SK-N-SH (cell line): ENCODE measurements at regions not wholly inside any gene's neighbourhood (a gene's known extent, or its start where the extent isn't known, plus 50 kb on each side); places are given as distances from the start of the nearest gene placed in this dataset.

Experiments used
- CTCF ChIA-PET: fragments of 300-600, 350-600 bp; formaldehyde crosslinking; extraction: SDS; loops from one replicate; lab custom pipeline; 2021; lab: Yijun Ruan, JAX
- POLR2A ChIA-PET: fragments of 350-600 bp; sonication (Branson Sonifier 250); formaldehyde crosslinking; extraction: SDS; loops from one replicate; lab custom pipeline; 2020; ENCODE audit warnings: antibody characterized with exemption, inconsistent platforms; lab: Yijun Ruan, JAX
- DNase-seq: peaks from one replicate; pipeline ENCODE4 v3.0.0; 2012
- H2AFZ ChIP-seq: fragments of 200-600 bp; sonication (generic); 2 replicates; pipeline ENCODE4 v1.8.1; 2016; ENCODE audit warnings: antibody characterized with exemption, mild to moderate bottlenecking, low read depth
- H3F3A ChIP-seq: fragments of 200-600 bp; sonication (generic); replicated peaks from 2 replicates; pipeline ENCODE3; 2016; ENCODE audit warnings: antibody characterized with exemption, mild to moderate bottlenecking; ENCODE audit not compliant: insufficient read depth
- H3K27ac ChIP-seq, 2 experiments: fragments of 200-500 bp in 1 of 2; fragments of 200-600 bp in 1 of 2; sonication (Bioruptor generic) in 1 of 2; sonication (generic), shearing (Covaris generic) in 1 of 2; 2 replicates each; pipeline versions ENCODE4 v1.5.1 to v1.6.1; 2014 to 2016; ENCODE audit warnings: low read depth in 2 of 2, inconsistent platforms in 1 of 2, low read length in 1 of 2, mild to moderate bottlenecking in 1 of 2, mixed read lengths in 1 of 2
- H3K27me3 ChIP-seq: fragments of 200-600 bp; sonication (generic), shearing (Covaris generic); 2 replicates; pipeline ENCODE4 v1.6.1; 2016; ENCODE audit warnings: mixed run types; ENCODE audit not compliant: insufficient read depth
- H3K36me3 ChIP-seq, 2 experiments: fragments of 200-500 bp in 1 of 2; fragments of 200-600 bp in 1 of 2; sonication (Bioruptor generic) in 1 of 2; sonication (generic) in 1 of 2; replicated peaks in 1 of 2; 2 replicates each; pipeline versions ENCODE3 to v1.5.1; 2014 to 2016; ENCODE audit warnings: low read length in 1 of 2, mild to moderate bottlenecking in 1 of 2; ENCODE audit not compliant: insufficient read depth in 2 of 2, control insufficient read depth in 1 of 2
- H3K4me1 ChIP-seq, 2 experiments: fragments of 200-500 bp in 1 of 2; fragments of 200-600 bp in 1 of 2; sonication (Bioruptor generic) in 1 of 2; sonication (generic), shearing (Covaris generic) in 1 of 2; 2 replicates each; pipeline versions ENCODE4 v1.5.1 to v1.6.1; 2014 to 2016; ENCODE audit warnings: low read depth in 1 of 2, low read length in 1 of 2, mixed run types in 1 of 2; ENCODE audit not compliant: insufficient read depth in 2 of 2, control insufficient read depth in 1 of 2
- H3K4me2 ChIP-seq: fragments of 200-600 bp; sonication (generic), shearing (Covaris generic); 2 replicates; pipeline ENCODE4 v1.6.1; 2017; ENCODE audit warnings: mixed run types
- H3K4me3 ChIP-seq, 2 experiments: fragments of 200-500 bp in 1 of 2; fragments of 200-600 bp in 1 of 2; sonication (Bioruptor generic) in 1 of 2; sonication (generic), shearing (Covaris generic) in 1 of 2; 2 replicates each; pipeline versions ENCODE4 v1.5.1 to v1.8.1; 2014 to 2016; ENCODE audit warnings: low read depth in 2 of 2, inconsistent platforms in 1 of 2, low read length in 1 of 2, mild to moderate bottlenecking in 1 of 2, mixed read lengths in 1 of 2, moderate library complexity in 1 of 2
- H3K79me2 ChIP-seq: fragments of 200-600 bp; sonication (generic); 2 replicates; pipeline ENCODE4 v1.8.1; 2017; ENCODE audit warnings: mild to moderate bottlenecking; ENCODE audit not compliant: insufficient read depth
- H3K9ac ChIP-seq: fragments of 200-600 bp; sonication (generic); 2 replicates; pipeline ENCODE4 v1.6.1; 2017; ENCODE audit warnings: mixed run types
- H3K9me2 ChIP-seq: fragments of 200-600 bp; sonication (generic); 2 replicates; pipeline ENCODE4 v1.6.1; 2017; ENCODE audit warnings: mixed run types
- H3K9me3 ChIP-seq: fragments of 200-600 bp; sonication (generic); 2 replicates; pipeline ENCODE4 v1.6.1; 2017; ENCODE audit warnings: mixed run types, mild to moderate bottlenecking, moderate library complexity
- H4K20me1 ChIP-seq: fragments of 200-600 bp; sonication (generic); 2 replicates; pipeline ENCODE4 v1.6.1; 2017; ENCODE audit warnings: mild to moderate bottlenecking, mixed run types; ENCODE audit not compliant: insufficient read depth
- EP300 ChIP-seq, 2 experiments: IDR thresholded peaks; 2 replicates each; pipeline versions ENCODE4 v1.4.0 to v1.6.1; 2012; ENCODE audit warnings: borderline replicate concordance in 1 of 2, low read depth in 1 of 2, low read length in 1 of 2
- FOSL2 ChIP-seq: IDR thresholded peaks from 2 replicates; pipeline ENCODE4 v1.4.0; 2012; ENCODE audit warnings: low read depth, mild to moderate bottlenecking, moderate library complexity, borderline replicate concordance
- FOXJ3 ChIP-seq: sonication (generic); formaldehyde crosslinking; IDR thresholded peaks from 2 replicates; pipeline ENCODE4 v1.5.1; 2020; ENCODE audit warnings: mild to moderate bottlenecking, missing genetic modification reagents
- FOXM1 ChIP-seq: IDR thresholded peaks from 2 replicates; pipeline ENCODE4 v1.4.0; 2012; ENCODE audit warnings: low read depth, mild to moderate bottlenecking
- GABPA ChIP-seq: IDR thresholded peaks from 2 replicates; pipeline ENCODE4 v1.4.0; 2012; ENCODE audit warnings: low read depth, mild to moderate bottlenecking
- GATA2 ChIP-seq: sonication (generic); formaldehyde crosslinking; IDR thresholded peaks from 2 replicates; pipeline ENCODE4 v1.5.0; 2020; ENCODE audit warnings: mild to moderate bottlenecking, missing genetic modification reagents
- JUND ChIP-seq: IDR thresholded peaks from 2 replicates; pipeline ENCODE4 v1.4.0; 2012
- NRF1 ChIP-seq: IDR thresholded peaks from 2 replicates; pipeline ENCODE4 v1.6.1; 2012; ENCODE audit warnings: low read depth, mild to moderate bottlenecking, low read length
- RAD21 ChIP-seq: IDR thresholded peaks from 2 replicates; pipeline ENCODE4 v1.6.1; 2012; ENCODE audit warnings: mild to moderate bottlenecking, low read length
- RFX5 ChIP-seq: IDR thresholded peaks from 2 replicates; pipeline ENCODE4 v1.6.1; 2012; ENCODE audit warnings: mild to moderate bottlenecking, improper control_type of control experiment, low read length
- RXRA ChIP-seq: IDR thresholded peaks from 2 replicates; pipeline ENCODE4 v1.4.0; 2012; ENCODE audit warnings: low read depth, mild to moderate bottlenecking, borderline replicate concordance
- TEAD4 ChIP-seq: IDR thresholded peaks from 2 replicates; pipeline ENCODE4 v1.4.0; 2012; ENCODE audit warnings: mild to moderate bottlenecking, borderline replicate concordance; ENCODE audit not compliant: insufficient read depth
- WGBS: methylation state at CpG from one replicate; pipeline ENCODE4 v1.1.6; 2017; ENCODE audit warnings: low lambda C conversion rate; 5-methylcytosine and 5-hydroxymethylcytosine counted together
- TF ChIP-seq, protein P1 (sequence below): fragments of 150-350 bp; IDR thresholded peaks from 2 replicates; pipeline ENCODE4 v1.6.1; 2017; ENCODE audit warnings: antibody characterized with exemption, low read length, low read depth, borderline replicate concordance
- TF ChIP-seq, protein P2 (sequence below): IDR thresholded peaks from 2 replicates; pipeline ENCODE4 v1.4.0; 2012; ENCODE audit warnings: low read depth
- TF ChIP-seq, protein P3 (sequence below): fragments of 200-600 bp; sonication (generic); IDR thresholded peaks from 2 replicates; pipeline ENCODE4 v1.6.1; 2017; ENCODE audit warnings: antibody characterized with exemption, mild to moderate bottlenecking, moderate library complexity
- TF ChIP-seq, protein P4 (sequence below): IDR thresholded peaks from 2 replicates; pipeline ENCODE4 v1.4.0; 2012; ENCODE audit warnings: low read depth, borderline replicate concordance

DNA sequence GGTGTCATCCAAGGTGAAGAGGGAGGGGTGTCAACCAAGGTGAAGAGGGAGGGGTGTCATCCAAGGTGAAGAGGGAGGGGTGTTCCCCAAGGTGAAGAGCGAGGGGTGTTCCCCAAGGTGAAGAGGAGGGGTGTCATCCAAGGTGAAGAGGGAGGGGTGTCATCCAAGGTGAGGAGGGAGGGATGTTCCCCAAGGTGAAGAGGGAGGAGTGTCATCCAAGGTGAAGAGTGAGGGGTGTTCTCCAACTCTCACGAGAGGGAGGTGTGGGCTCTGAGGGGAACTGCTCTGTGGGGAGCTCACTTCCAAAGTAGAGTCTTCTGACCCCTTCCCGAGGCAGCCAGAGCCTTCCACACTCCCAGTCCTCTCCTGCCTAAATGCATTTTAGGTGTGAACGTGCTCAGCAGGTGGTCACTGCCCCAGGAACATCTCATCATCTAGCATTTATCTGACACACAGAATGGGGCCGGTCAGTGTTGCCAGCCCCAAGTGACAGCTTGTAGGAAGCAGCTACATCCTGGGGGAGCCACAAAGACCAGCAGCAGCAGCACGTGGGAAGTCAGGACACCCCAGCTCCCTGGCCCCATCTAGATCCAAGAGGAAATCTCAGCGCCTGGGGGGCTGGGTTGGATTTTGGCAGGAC is 323.8 kb downstream of the GLRX3 start:
- no peak overlapping the region for H3K9ac ChIP-seq
- TF ChIP-seq JUND: no peak
- TF ChIP-seq, protein P1, sequence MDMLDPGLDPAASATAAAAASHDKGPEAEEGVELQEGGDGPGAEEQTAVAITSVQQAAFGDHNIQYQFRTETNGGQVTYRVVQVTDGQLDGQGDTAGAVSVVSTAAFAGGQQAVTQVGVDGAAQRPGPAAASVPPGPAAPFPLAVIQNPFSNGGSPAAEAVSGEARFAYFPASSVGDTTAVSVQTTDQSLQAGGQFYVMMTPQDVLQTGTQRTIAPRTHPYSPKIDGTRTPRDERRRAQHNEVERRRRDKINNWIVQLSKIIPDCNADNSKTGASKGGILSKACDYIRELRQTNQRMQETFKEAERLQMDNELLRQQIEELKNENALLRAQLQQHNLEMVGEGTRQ: no peak
- no peak for TF ChIP-seq RXRA
- TF ChIP-seq GATA2: no peak
- no peak for TF ChIP-seq FOSL2
- TF ChIP-seq, protein P2, sequence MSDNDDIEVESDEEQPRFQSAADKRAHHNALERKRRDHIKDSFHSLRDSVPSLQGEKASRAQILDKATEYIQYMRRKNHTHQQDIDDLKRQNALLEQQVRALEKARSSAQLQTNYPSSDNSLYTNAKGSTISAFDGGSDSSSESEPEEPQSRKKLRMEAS: no peak
- TF ChIP-seq, protein P3, sequence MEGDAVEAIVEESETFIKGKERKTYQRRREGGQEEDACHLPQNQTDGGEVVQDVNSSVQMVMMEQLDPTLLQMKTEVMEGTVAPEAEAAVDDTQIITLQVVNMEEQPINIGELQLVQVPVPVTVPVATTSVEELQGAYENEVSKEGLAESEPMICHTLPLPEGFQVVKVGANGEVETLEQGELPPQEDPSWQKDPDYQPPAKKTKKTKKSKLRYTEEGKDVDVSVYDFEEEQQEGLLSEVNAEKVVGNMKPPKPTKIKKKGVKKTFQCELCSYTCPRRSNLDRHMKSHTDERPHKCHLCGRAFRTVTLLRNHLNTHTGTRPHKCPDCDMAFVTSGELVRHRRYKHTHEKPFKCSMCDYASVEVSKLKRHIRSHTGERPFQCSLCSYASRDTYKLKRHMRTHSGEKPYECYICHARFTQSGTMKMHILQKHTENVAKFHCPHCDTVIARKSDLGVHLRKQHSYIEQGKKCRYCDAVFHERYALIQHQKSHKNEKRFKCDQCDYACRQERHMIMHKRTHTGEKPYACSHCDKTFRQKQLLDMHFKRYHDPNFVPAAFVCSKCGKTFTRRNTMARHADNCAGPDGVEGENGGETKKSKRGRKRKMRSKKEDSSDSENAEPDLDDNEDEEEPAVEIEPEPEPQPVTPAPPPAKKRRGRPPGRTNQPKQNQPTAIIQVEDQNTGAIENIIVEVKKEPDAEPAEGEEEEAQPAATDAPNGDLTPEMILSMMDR: no peak
- TF ChIP-seq RAD21: no peak
- TF ChIP-seq NRF1: no peak
- TF ChIP-seq EP300 (IDR thresholded peaks at IDR 0.05; ENCODE audit: borderline replicate concordance in 1 of 2, low read depth in 1 of 2, low read length in 1 of 2): no peak
- TF ChIP-seq FOXM1: no peak
- no peak for TF ChIP-seq GABPA
- TF ChIP-seq TEAD4: no peak
- TF ChIP-seq, protein P4, sequence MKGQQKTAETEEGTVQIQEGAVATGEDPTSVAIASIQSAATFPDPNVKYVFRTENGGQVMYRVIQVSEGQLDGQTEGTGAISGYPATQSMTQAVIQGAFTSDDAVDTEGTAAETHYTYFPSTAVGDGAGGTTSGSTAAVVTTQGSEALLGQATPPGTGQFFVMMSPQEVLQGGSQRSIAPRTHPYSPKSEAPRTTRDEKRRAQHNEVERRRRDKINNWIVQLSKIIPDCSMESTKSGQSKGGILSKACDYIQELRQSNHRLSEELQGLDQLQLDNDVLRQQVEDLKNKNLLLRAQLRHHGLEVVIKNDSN: no peak
- TF ChIP-seq RFX5: no peak
- no peak for TF ChIP-seq FOXJ3 (CRISPR knock-in tag)
- H3K36me3 ChIP-seq: no peaks in the 10 kb centered on the region
- no peak overlapping the region for H3K4me3 ChIP-seq
- no peak overlapping the region for H2AFZ ChIP-seq
- CTCF ChIA-PET: no interaction called here
- no peaks in the 10 kb centered on the region for H4K20me1 ChIP-seq
- H3F3A ChIP-seq: no peaks in the 10 kb centered on the region
- H3K79me2 ChIP-seq: no peaks in the 10 kb centered on the region
- no peaks in the 10 kb centered on the region for H3K27me3 ChIP-seq
- no peak overlapping the region for H3K4me2 ChIP-seq
- DNase-seq: no peak
- POLR2A ChIA-PET: no interaction called here
- no peaks in the 10 kb centered on the region for H3K9me3 ChIP-seq
- H3K27ac ChIP-seq: no peak overlapping the region
- H3K9me2 ChIP-seq: no peaks in the 10 kb centered on the region
- no peaks in the 10 kb centered on the region for H3K4me1 ChIP-seq
- WGBS: 8% methylated on average over 4 of the region's 7 CpGs
